ENCODE measurements at regions not wholly inside any gene's neighbourhood (a gene's known extent, or its start where the extent isn't known, plus 50 kb on each side); places are given as distances from the start of the nearest gene placed in this dataset.

GRCh38 chr1:194047206-194047605 is 860.8 kb upstream of the B3GALT2 start:
- TF ChIP-seq CTCF (conservative IDR thresholded peaks at IDR 0.05) (no peak), EZH2 (IDR thresholded peaks at IDR 0.05; ENCODE audit: low read depth) (no peak)

All from PC-9 (cell line).